H9 (cell line): ENCODE measurements at regions not wholly inside any gene's neighbourhood (a gene's known extent, or its start where the extent isn't known, plus 50 kb on each side); places are given as distances from the start of the nearest gene placed in this dataset.

Experiments used
- DNase-seq: peaks from one replicate; pipeline ENCODE4 v3.0.0-alpha.2; 2017
- H2AFZ ChIP-seq: one replicate; pipeline ENCODE4 v1.6.1; 2013; ENCODE audit warnings: mild to moderate bottlenecking, low read length, control low read depth, moderate library complexity
- H2AK5ac ChIP-seq: 2 replicates; pipeline ENCODE4 v1.6.1; 2013; ENCODE audit warnings: low read length, control low read depth, mixed read lengths; ENCODE audit not compliant: insufficient read length
- H2BK120ac ChIP-seq: one replicate; pipeline ENCODE4 v1.6.1; 2013; ENCODE audit warnings: low read depth, mild to moderate bottlenecking, low read length, control low read depth, inconsistent platforms; ENCODE audit not compliant: poor library complexity, severe bottlenecking
- H2BK12ac ChIP-seq: 2 replicates; pipeline ENCODE4 v1.6.1; 2013; ENCODE audit warnings: low read length, control low read depth, mixed read lengths, low read depth; ENCODE audit not compliant: insufficient read length
- H2BK15ac ChIP-seq: 2 replicates; pipeline ENCODE4 v1.6.1; 2013; ENCODE audit warnings: low read depth, low read length, control low read depth
- H2BK20ac ChIP-seq: one replicate; pipeline ENCODE4 v1.6.1; 2013; ENCODE audit warnings: low read depth, mild to moderate bottlenecking, low read length, control low read depth, inconsistent platforms; ENCODE audit not compliant: poor library complexity, severe bottlenecking
- H2BK5ac ChIP-seq: 2 replicates; pipeline ENCODE4 v1.6.1; 2013; ENCODE audit warnings: low read length, control low read depth, mixed read lengths; ENCODE audit not compliant: insufficient read length
- H3K14ac ChIP-seq: 2 replicates; pipeline ENCODE4 v1.6.1; 2013; ENCODE audit warnings: low read length, control low read depth; ENCODE audit not compliant: insufficient read depth
- H3K18ac ChIP-seq: 2 replicates; pipeline ENCODE4 v1.6.1; 2013; ENCODE audit warnings: low read depth, mild to moderate bottlenecking, mixed read lengths, low read length, control low read depth; ENCODE audit not compliant: insufficient read length
- H3K23ac ChIP-seq: 2 replicates; pipeline ENCODE4 v1.6.1; 2013; ENCODE audit warnings: low read length, control low read depth, mixed read lengths, low read depth; ENCODE audit not compliant: insufficient read length
- H3K23me2 ChIP-seq: 2 replicates; pipeline ENCODE4 v1.6.1; 2013; ENCODE audit warnings: low read depth, mild to moderate bottlenecking, mixed read lengths, low read length, control low read depth; ENCODE audit not compliant: insufficient read length, poor library complexity, severe bottlenecking
- H3K27ac ChIP-seq: 2 replicates; pipeline ENCODE4 v1.5.1; 2013; ENCODE audit warnings: low read length, control low read depth, mixed read lengths, low read depth; ENCODE audit not compliant: insufficient read length
- H3K27me3 ChIP-seq: 2 replicates; pipeline ENCODE4 v1.6.1; 2013; ENCODE audit warnings: low read length, control low read depth, inconsistent platforms; ENCODE audit not compliant: insufficient read depth
- H3K4ac ChIP-seq: 2 replicates; pipeline ENCODE4 v1.6.1; 2013; ENCODE audit warnings: low read depth, mild to moderate bottlenecking, control low read depth, inconsistent platforms, low read length, moderate library complexity
- H3K4me1 ChIP-seq: 2 replicates; pipeline ENCODE4 v1.6.1; 2013; ENCODE audit warnings: low read length, control low read depth, inconsistent platforms; ENCODE audit not compliant: insufficient read depth
- H3K4me2 ChIP-seq: 2 replicates; pipeline ENCODE4 v1.6.1; 2013; ENCODE audit warnings: low read length, control low read depth, mixed read lengths; ENCODE audit not compliant: insufficient read length, insufficient read depth
- H3K56ac ChIP-seq: 2 replicates; pipeline ENCODE4 v1.6.1; 2013; ENCODE audit warnings: low read depth, mild to moderate bottlenecking, mixed read lengths, low read length, control low read depth; ENCODE audit not compliant: insufficient read length
- H3K79me1 ChIP-seq: 2 replicates; pipeline ENCODE4 v1.6.1; 2013; ENCODE audit warnings: low read depth, mild to moderate bottlenecking, moderate library complexity, low read length, control low read depth, inconsistent platforms; ENCODE audit not compliant: insufficient read depth, poor library complexity, severe bottlenecking
- H3K79me2 ChIP-seq: 2 replicates; pipeline ENCODE4 v1.6.1; 2013; ENCODE audit warnings: low read length, control low read depth, inconsistent platforms; ENCODE audit not compliant: insufficient read depth
- H3K9ac ChIP-seq: 2 replicates; pipeline ENCODE4 v1.6.1; 2013; ENCODE audit warnings: low read length, control low read depth, mixed read lengths; ENCODE audit not compliant: insufficient read length; ENCODE audit errors: extremely low read depth
- H3K9me3 ChIP-seq: one replicate; pipeline ENCODE4 v1.6.1; 2013; ENCODE audit warnings: low read depth, low read length, inconsistent platforms; ENCODE audit not compliant: control insufficient read depth
- H3T11ph ChIP-seq: one replicate; pipeline ENCODE4 v1.6.1; 2013; ENCODE audit warnings: mild to moderate bottlenecking, low read length, control low read depth, inconsistent platforms
- H4K20me1 ChIP-seq: one replicate; pipeline ENCODE4 v1.6.1; 2013; ENCODE audit not compliant: control insufficient read depth, insufficient read length, insufficient read depth
- H4K5ac ChIP-seq: 2 replicates; pipeline ENCODE4 v1.6.1; 2013; ENCODE audit warnings: low read depth, mild to moderate bottlenecking, mixed read lengths, low read length, control low read depth; ENCODE audit not compliant: insufficient read length
- H4K8ac ChIP-seq: replicated peaks from 2 replicates; pipeline ENCODE4 v1.6.1; 2013; ENCODE audit warnings: low read length, control low read depth, mixed read lengths, low read depth; ENCODE audit not compliant: insufficient read length
- H4K91ac ChIP-seq: 2 replicates; pipeline ENCODE4 v1.6.1; 2013; ENCODE audit warnings: low read depth, mild to moderate bottlenecking, moderate library complexity, mixed read lengths, low read length, control low read depth; ENCODE audit not compliant: insufficient read length
- H3K27ac Mint-ChIP-seq, 3 experiments: 2 replicates in 2 of 3; 3 replicates in 1 of 3; pipeline ENCODE4 v1.8.0; 2020 to 2021; ENCODE audit warnings: mixed read lengths in 3 of 3, mild to moderate bottlenecking in 1 of 3, moderate library complexity in 1 of 3
- H3K27me3 Mint-ChIP-seq: 2 replicates; pipeline ENCODE4 v1.8.0; 2021; ENCODE audit warnings: low read depth, mild to moderate bottlenecking, moderate library complexity, mixed read lengths
- H3K36me3 Mint-ChIP-seq, 3 experiments: 2 replicates in 2 of 3; 3 replicates in 1 of 3; pipeline ENCODE4 v1.8.0; 2020 to 2021; ENCODE audit warnings: low read depth in 3 of 3, mixed read lengths in 3 of 3; ENCODE audit not compliant: insufficient read depth in 1 of 3
- H3K4me1 Mint-ChIP-seq, 2 experiments: 2 replicates each; pipeline ENCODE4 v1.8.0; 2020; ENCODE audit warnings: mixed read lengths in 2 of 2
- H3K4me3 Mint-ChIP-seq, 2 experiments: 2 replicates in 1 of 2; 3 replicates in 1 of 2; pipeline ENCODE4 v1.8.0; 2020 to 2021; ENCODE audit warnings: mild to moderate bottlenecking in 2 of 2, mixed read lengths in 2 of 2, moderate library complexity in 1 of 2
- H3K9me3 Mint-ChIP-seq, 2 experiments: 2 replicates in 1 of 2; 3 replicates in 1 of 2; pipeline ENCODE4 v1.8.0; 2020; ENCODE audit warnings: mild to moderate bottlenecking in 2 of 2, mixed read lengths in 2 of 2, moderate library complexity in 1 of 2
- TF ChIP-seq, protein P1 (sequence below): fragments of 200-600 bp; sonication (generic); conservative IDR thresholded peaks from 3 replicates; pipeline ENCODE4 v1.8.0; 2021; ENCODE audit warnings: antibody characterized with exemption, mild to moderate bottlenecking

GRCh38 chr7:106548491-106548890, 112.5 kb downstream of the CCDC71L start:
- Histone ChIP-seq H3K27me3 (no peaks in the 10 kb centered on the region), H3K9me3 (no peaks in the 10 kb centered on the region), H4K5ac (no peak overlapping the region), H3K4me1 (no peaks in the 10 kb centered on the region), H3K27ac (no peak overlapping the region), H4K20me1 (no peaks in the 10 kb centered on the region), H4K8ac (no peak overlapping the region), H3K56ac (no peak overlapping the region), H2BK120ac (no peak overlapping the region), H4K91ac (no peak overlapping the region), H2BK12ac (no peak overlapping the region), H3K4me2 (no peak overlapping the region), H3K9ac (no peak overlapping the region), H3K79me2 (no peaks in the 10 kb centered on the region), H3K4ac (no peak overlapping the region), H3K79me1 (no peaks in the 10 kb centered on the region), H3K18ac (no peak overlapping the region), H3K23me2 (no peaks in the 10 kb centered on the region), H2AFZ (no peak overlapping the region), H2BK20ac (no peak overlapping the region), H3T11ph (no peak overlapping the region), H2BK15ac (no peak overlapping the region), H3K23ac (no peak overlapping the region), H2AK5ac (no peak overlapping the region), H2BK5ac (no peak overlapping the region), H3K14ac (no peak overlapping the region)
- Mint-ChIP-seq H3K4me3 (no peak overlapping the region), H3K4me1 (peaks cover 0 to 3% of the 10 kb centered on the region in 2 experiments; a peak in 1 of 4 replicates), H3K27me3 (no peaks in the 10 kb centered on the region; the same call in 1 of the 2 replicates), H3K9me3 (no peaks in the 10 kb centered on the region; a peak in 1 of 5 replicates), H3K27ac (no peak overlapping the region), H3K36me3 (no peaks in the 10 kb centered on the region)
- TF ChIP-seq, protein P1, sequence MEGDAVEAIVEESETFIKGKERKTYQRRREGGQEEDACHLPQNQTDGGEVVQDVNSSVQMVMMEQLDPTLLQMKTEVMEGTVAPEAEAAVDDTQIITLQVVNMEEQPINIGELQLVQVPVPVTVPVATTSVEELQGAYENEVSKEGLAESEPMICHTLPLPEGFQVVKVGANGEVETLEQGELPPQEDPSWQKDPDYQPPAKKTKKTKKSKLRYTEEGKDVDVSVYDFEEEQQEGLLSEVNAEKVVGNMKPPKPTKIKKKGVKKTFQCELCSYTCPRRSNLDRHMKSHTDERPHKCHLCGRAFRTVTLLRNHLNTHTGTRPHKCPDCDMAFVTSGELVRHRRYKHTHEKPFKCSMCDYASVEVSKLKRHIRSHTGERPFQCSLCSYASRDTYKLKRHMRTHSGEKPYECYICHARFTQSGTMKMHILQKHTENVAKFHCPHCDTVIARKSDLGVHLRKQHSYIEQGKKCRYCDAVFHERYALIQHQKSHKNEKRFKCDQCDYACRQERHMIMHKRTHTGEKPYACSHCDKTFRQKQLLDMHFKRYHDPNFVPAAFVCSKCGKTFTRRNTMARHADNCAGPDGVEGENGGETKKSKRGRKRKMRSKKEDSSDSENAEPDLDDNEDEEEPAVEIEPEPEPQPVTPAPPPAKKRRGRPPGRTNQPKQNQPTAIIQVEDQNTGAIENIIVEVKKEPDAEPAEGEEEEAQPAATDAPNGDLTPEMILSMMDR: no peak
- DNase-seq: no peak
